ENCODE measurements at regions not wholly inside any gene's neighbourhood (a gene's known extent, or its start where the extent isn't known, plus 50 kb on each side); places are given as distances from the start of the nearest gene placed in this dataset.

- TF ChIP-seq, protein P1, sequence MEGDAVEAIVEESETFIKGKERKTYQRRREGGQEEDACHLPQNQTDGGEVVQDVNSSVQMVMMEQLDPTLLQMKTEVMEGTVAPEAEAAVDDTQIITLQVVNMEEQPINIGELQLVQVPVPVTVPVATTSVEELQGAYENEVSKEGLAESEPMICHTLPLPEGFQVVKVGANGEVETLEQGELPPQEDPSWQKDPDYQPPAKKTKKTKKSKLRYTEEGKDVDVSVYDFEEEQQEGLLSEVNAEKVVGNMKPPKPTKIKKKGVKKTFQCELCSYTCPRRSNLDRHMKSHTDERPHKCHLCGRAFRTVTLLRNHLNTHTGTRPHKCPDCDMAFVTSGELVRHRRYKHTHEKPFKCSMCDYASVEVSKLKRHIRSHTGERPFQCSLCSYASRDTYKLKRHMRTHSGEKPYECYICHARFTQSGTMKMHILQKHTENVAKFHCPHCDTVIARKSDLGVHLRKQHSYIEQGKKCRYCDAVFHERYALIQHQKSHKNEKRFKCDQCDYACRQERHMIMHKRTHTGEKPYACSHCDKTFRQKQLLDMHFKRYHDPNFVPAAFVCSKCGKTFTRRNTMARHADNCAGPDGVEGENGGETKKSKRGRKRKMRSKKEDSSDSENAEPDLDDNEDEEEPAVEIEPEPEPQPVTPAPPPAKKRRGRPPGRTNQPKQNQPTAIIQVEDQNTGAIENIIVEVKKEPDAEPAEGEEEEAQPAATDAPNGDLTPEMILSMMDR (IDR thresholded peaks at IDR 0.05), result no peak
- TF ChIP-seq POLR2A (IDR thresholded peaks at IDR 0.05), result no peak
- TF ChIP-seq POLR2AphosphoS5 (IDR thresholded peaks at IDR 0.05), result no peak
Observed at GRCh38 chr12:4106621-4107020, 166.9 kb upstream of the CCND2 start.

Measured in breast epithelium (tissue), 3 donors.